Endothelial cell of umbilical vein (primary cell): ENCODE measurements at regions not wholly inside any gene's neighbourhood (a gene's known extent, or its start where the extent isn't known, plus 50 kb on each side); places are given as distances from the start of the nearest gene placed in this dataset.

Source experiments
- BruUV-seq: library from RNA; stranded (reverse); fragments of 400-500 nt; replicated peaks from 2 replicates; lab custom pipeline; 2021; lab: Mats Ljungman, UMichigan
- CTCF ChIA-PET: fragments of 300-600, 350-600 bp; sonication (Branson Sonifier 250); formaldehyde crosslinking; loops from one replicate; lab custom pipeline; 2021; ENCODE audit warnings: antibody characterized with exemption, inconsistent platforms; lab: Charles Lee
- POLR2A ChIA-PET: fragments of 300-600, 350-600 bp; sonication (Branson Sonifier 250); formaldehyde crosslinking; loops from one replicate; lab custom pipeline; 2021; ENCODE audit warnings: antibody characterized with exemption, inconsistent platforms; lab: Charles Lee
- DNase-seq: peaks from one replicate; pipeline ENCODE4 v3.0.0-alpha.2; 2011; ENCODE audit warnings: low read depth, low spot score
- FAIRE-seq: peaks from 2 replicates; lab custom pipeline; 2011; peaks lifted over from hg19 to GRCh38; lab: Jason Lieb, UNC
- H2AFZ ChIP-seq: 2 replicates; pipeline ENCODE4 v1.6.0; 2012; ENCODE audit warnings: low read depth, low read length, control low read depth, inconsistent platforms
- H3K27ac ChIP-seq: 2 replicates; pipeline ENCODE4 v1.5.1; 2011; ENCODE audit warnings: low read depth, mild to moderate bottlenecking, control low read depth, low read length, moderate library complexity; ENCODE audit not compliant: insufficient read depth
- H3K27me3 ChIP-seq, 2 experiments: 2 replicates each; pipeline versions ENCODE4 v1.6.0 to v1.6.1; 2011; ENCODE audit warnings: low read length in 2 of 2, mixed read lengths in 1 of 2; ENCODE audit not compliant: control insufficient read depth in 2 of 2, insufficient read depth in 2 of 2
- H3K36me3 ChIP-seq, 2 experiments: 2 replicates in 1 of 2; 3 replicates in 1 of 2; pipeline ENCODE4 v1.5.1; 2011; ENCODE audit warnings: low read length in 2 of 2, mild to moderate bottlenecking in 1 of 2, moderate library complexity in 1 of 2; ENCODE audit not compliant: control insufficient read depth in 2 of 2, insufficient read depth in 2 of 2; ENCODE audit errors: extremely low read depth in 1 of 2
- H3K4me1 ChIP-seq: 3 replicates; pipeline ENCODE4 v1.5.1; 2011; ENCODE audit warnings: mild to moderate bottlenecking, low read length; ENCODE audit not compliant: control insufficient read depth, insufficient read depth; ENCODE audit errors: extremely low read depth
- H3K4me2 ChIP-seq: 2 replicates; pipeline ENCODE4 v1.6.1; 2011; ENCODE audit warnings: low read length, control low read depth, mixed read lengths; ENCODE audit not compliant: insufficient read depth
- H3K4me3 ChIP-seq, 3 experiments: fragments of 200-600 bp in 1 of 3; sonication (generic), shearing (Covaris generic) in 1 of 3; replicated peaks in 1 of 3; 2 replicates each; pipeline ENCODE4 v1.5.1; 2011 to 2016; ENCODE audit warnings: control low read depth in 3 of 3, low read length in 3 of 3, mild to moderate bottlenecking in 2 of 3, inconsistent platforms in 1 of 3, low read depth in 1 of 3, moderate library complexity in 1 of 3; ENCODE audit not compliant: insufficient read depth in 1 of 3
- H3K79me2 ChIP-seq: 2 replicates; pipeline ENCODE4 v1.6.0; 2012; ENCODE audit warnings: low read length, inconsistent platforms; ENCODE audit not compliant: control insufficient read depth, insufficient read depth
- H3K9ac ChIP-seq: replicated peaks from 2 replicates; pipeline ENCODE3; 2011; ENCODE audit warnings: low read length, control low read depth; ENCODE audit not compliant: insufficient read depth; ENCODE audit errors: extremely low read depth
- H3K9me1 ChIP-seq: replicated peaks from 3 replicates; pipeline ENCODE4 v1.6.0; 2011; ENCODE audit warnings: mild to moderate bottlenecking, low read length; ENCODE audit not compliant: control insufficient read depth, insufficient read depth; ENCODE audit errors: extremely low read depth
- H3K9me3 ChIP-seq: replicated peaks from 2 replicates; pipeline ENCODE4 v1.5.1; 2012; ENCODE audit warnings: low read length, inconsistent platforms; ENCODE audit not compliant: control insufficient read depth, insufficient read depth
- H4K20me1 ChIP-seq: replicated peaks from 2 replicates; pipeline ENCODE3; 2011; ENCODE audit warnings: mild to moderate bottlenecking, low read length; ENCODE audit not compliant: control insufficient read depth, insufficient read depth; ENCODE audit errors: extremely low read depth
- CTCF ChIP-seq, 2 donors: IDR thresholded peaks; 1 replicate in 1 of 2; 2 replicates in 1 of 2; pipeline ENCODE4 v1.5.1; 2011; ENCODE audit warnings: low read length in 2 of 2, mild to moderate bottlenecking in 2 of 2, moderate library complexity in 2 of 2, control low read depth in 1 of 2, inconsistent platforms in 1 of 2, low read depth in 1 of 2; ENCODE audit not compliant: insufficient read depth in 1 of 2; ENCODE audit errors: extremely low read depth in 1 of 2
- EZH2 ChIP-seq: IDR thresholded peaks from 2 replicates; pipeline ENCODE4 v1.6.1; 2012; ENCODE audit warnings: borderline replicate concordance, low read depth, mild to moderate bottlenecking, moderate library complexity, low read length, inconsistent platforms; ENCODE audit not compliant: severe bottlenecking
- FOS ChIP-seq: IDR thresholded peaks from 2 replicates; pipeline ENCODE4 v1.6.1; 2011; ENCODE audit warnings: mild to moderate bottlenecking, low read length, moderate library complexity, borderline replicate concordance; ENCODE audit not compliant: insufficient read depth
- GATA2 ChIP-seq: IDR thresholded peaks from 2 replicates; pipeline ENCODE4 v1.7.0; 2011; ENCODE audit warnings: low read depth, mild to moderate bottlenecking, moderate library complexity, mixed read lengths, low read length; ENCODE audit not compliant: insufficient read length, insufficient read depth
- JUN ChIP-seq: IDR thresholded peaks from 2 replicates; pipeline ENCODE4 v1.6.1; 2011; ENCODE audit warnings: borderline replicate concordance, low read depth; ENCODE audit not compliant: insufficient read length, insufficient read depth
- MAX ChIP-seq: IDR thresholded peaks from 2 replicates; pipeline ENCODE4 v1.6.1; 2011; ENCODE audit not compliant: insufficient read depth, insufficient read length
- MYC ChIP-seq: IDR thresholded peaks from one replicate; pipeline ENCODE4 v1.6.1; 2011; ENCODE audit warnings: mild to moderate bottlenecking, low read depth, low read length
- POLR2A ChIP-seq: IDR thresholded peaks from 2 replicates; pipeline ENCODE4 v1.6.1; 2012; ENCODE audit warnings: low read depth, mild to moderate bottlenecking, control low read depth, low read length
- POLR2AphosphoS5 ChIP-seq: IDR thresholded peaks from 2 replicates; pipeline ENCODE4 v1.6.1; 2012; ENCODE audit warnings: low read depth, mild to moderate bottlenecking, control low read depth, low read length, moderate library complexity; ENCODE audit not compliant: insufficient read depth
- dilution Hi-C: fragments of 300-500 bp; cut with MboI; formaldehyde crosslinking; loops from one replicate; pipeline ENCODE4 v1.15.0; 2019; ENCODE audit warnings: low sequenced_read_pairs; ENCODE audit not compliant: extremely low pct_ligation_motif_present
- intact Hi-C: fragments of 100-400 bp; cut with micrococcal nuclease; formaldehyde crosslinking; loops from one replicate; pipeline ENCODE4 v1.10.0; 2022

DNA sequence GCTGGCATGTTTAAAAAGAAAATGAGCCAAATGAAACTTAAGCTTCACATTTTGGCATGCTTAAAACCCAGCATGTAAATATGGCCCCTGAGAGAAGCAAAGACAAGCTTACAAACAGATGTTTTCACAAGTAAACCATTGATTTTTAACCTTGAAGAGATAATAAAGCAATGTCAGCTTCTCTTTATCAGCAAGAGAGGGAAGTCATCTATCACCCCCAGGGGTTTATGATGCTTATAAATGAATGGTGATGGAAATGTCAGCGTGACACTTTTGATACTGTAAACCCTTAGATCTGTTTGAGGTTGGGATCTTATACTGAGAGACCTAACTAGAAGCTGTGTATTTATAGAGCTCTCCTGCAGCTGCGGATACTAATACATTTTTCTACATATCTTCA lies 471.3 kb downstream of the PLA2G4A start:
- ChIA-PET CTCF (interaction anchor here (0.6 to 1.2 kb wide), 2 partner anchors 8 to 13 kb away, joined by 3 read pairs; no protein-coding TSS in a partner anchor), POLR2A (no interaction called here)
- H3K36me3 ChIP-seq, result no peaks in the 10 kb centered on the region
- no peak overlapping the region for H3K9ac ChIP-seq
- DNase-seq (no peak), FAIRE-seq (no peak)
- no peak overlapping the region for H3K4me2 ChIP-seq
- H3K4me1 ChIP-seq, result no peaks in the 10 kb centered on the region
- TF ChIP-seq POLR2A, result no peak
- no peak for TF ChIP-seq POLR2AphosphoS5
- TF ChIP-seq FOS, result no peak
- no peak for TF ChIP-seq MAX
- no peak for TF ChIP-seq EZH2
- TF ChIP-seq GATA2, result no peak
- no peak for TF ChIP-seq MYC
- TF ChIP-seq JUN, result no peak
- no peak for TF ChIP-seq CTCF (IDR thresholded peaks at IDR 0.05; ENCODE audit: extremely low read depth in 1 of 2, insufficient read depth in 1 of 2, low read depth in 1 of 2, low read length in 2 of 2)
- no peaks in the 10 kb centered on the region for H3K9me1 ChIP-seq
- no peaks in the 10 kb centered on the region for H3K27me3 ChIP-seq
- intact Hi-C loops (no loop called here), dilution Hi-C loops (no loop called here)
- no peaks in the 10 kb centered on the region for H3K9me3 ChIP-seq
- H3K27ac ChIP-seq, result no peak overlapping the region
- no TSS peak for BruUV-seq
- H3K79me2 ChIP-seq, result no peaks in the 10 kb centered on the region
- no peak overlapping the region for H3K4me3 ChIP-seq
- H4K20me1 ChIP-seq, result no peaks in the 10 kb centered on the region
- no peak overlapping the region for H2AFZ ChIP-seq
